GM18907 (cell line): ENCODE measurements at regions not wholly inside any gene's neighbourhood (a gene's known extent, or its start where the extent isn't known, plus 50 kb on each side); places are given as distances from the start of the nearest gene placed in this dataset.
A peak's percentile ranks its signal among the peaks of the same experiment; 100 is the strongest.

ENCODE experiments used
- ATAC-seq: cut with Tn5 transposase; IDR thresholded peaks from one replicate; pipeline ENCODE4 v1.9.1; 2021; ENCODE audit warnings: mild to moderate bottlenecking, moderate library complexity; ENCODE audit not compliant: unreplicated experiment

DNA sequence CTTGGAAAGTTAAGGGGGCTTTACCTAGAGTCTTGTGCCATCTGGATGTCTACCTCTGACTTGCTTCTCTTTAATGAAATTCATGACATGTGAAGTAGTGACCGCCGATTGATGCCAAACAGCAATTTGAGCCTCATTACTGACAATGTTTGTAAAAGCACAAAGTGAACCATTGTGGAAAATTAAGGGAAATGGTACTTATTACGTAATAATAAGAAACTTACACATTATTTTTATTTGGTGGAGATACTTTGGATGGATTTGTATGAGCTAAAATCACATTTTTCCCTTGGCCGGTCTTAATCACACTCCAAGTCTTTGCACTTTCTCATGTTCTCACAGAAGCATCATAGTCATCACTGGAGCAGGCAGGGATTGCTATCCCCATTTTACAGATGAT is 265.1 kb upstream of the KLF6 start:
- ATAC-seq, result no peak

DNA sequence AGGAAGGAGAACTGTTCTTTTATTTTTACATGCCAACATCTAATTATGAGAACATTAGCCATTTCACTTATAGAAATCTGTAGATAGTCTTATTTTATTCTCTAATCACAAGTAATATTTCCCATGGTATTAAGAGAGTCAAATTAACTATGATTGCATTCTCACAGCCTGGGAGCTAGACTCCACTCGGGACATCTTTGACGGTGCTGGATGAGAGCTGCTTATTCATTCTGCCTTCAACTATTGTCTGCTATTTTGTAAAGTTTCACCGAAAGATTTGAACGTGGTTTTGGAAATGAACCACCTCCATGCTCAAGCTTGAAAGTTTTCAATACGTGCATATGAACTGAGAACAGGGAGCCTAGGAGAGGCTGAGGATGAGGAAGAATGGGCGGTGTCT is 264.3 kb upstream of the KLF6 start:
- no peak for ATAC-seq

DNA sequence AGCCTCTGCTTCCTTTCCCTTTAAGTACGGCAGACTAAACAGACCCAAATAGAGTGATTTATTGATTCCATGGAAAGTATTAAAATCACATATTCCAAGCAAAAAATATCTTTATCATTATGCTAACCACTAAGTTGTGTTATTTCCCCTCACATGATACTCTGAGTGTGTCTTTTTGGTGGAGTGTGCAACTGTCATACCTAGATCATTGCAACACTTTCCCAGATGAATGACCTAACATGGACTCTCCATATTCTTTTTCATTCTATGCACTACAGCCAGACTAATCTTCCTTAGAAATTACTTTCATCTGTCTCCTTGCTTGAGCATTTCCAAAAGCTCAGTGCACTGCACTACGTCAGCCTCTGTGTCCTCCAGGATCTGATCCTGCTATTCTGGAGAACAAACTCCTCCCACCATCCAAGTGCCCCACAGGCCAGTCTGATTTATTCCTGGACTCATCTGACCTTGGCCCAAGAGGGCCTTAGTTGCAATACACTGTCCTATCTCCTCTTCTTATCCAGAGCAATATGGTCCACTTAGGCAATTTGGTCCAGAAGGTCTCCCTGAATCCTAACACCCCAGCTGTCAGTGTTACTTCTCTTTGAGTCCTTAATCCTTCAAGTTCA is 263.3 kb upstream of the KLF6 start:
- no peak for ATAC-seq

DNA sequence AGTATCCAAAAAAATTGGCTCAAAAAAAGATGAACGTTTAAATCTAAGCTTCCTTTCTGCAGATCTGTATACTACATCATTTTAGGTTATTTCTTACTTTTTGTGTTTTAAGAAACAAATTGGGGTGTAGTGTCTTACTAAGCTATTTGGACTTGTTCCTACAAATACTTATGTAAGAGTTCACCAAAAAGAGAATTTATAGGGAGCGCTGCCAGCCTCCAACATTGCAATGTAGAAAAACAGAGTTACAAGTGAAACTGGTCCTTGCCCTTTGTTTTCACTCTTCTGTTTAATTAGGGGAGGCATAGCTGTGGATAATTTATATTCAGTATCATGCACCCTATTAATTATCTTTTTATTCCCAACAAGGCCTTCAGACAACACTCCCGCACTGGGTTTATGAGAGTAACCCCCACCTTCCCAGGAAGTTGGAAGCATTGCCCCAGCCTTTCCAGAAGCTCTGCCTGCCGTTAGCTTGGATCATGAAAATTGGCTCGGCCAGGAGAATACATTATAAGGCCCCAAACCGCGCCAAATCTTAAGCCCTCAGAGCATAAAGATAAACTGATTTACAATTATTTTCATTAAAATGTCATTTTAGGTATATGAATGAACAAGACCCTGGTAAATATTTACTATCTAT is 261.8 kb upstream of the KLF6 start:
- no peak for ATAC-seq

DNA sequence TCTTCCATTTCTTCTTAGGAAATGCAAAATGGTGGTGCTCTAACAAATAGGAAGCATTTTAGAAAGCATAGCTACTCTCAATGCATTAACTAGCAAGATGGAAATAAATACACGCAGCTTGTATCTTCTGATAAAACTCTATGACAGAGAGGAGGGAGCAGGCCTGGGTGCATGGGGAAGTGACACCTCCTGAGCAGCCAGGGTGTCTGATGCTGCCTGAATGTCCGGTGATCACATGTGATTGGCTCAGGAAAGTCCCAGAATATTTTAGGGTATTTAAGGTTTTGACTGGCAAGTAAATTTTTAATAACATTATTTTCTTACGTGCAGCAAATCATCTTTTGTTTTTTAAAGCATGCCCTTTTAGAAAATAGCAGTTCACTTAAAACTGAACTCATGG is 261.0 kb upstream of the KLF6 start:
- peak; percentile 66 for ATAC-seq

DNA sequence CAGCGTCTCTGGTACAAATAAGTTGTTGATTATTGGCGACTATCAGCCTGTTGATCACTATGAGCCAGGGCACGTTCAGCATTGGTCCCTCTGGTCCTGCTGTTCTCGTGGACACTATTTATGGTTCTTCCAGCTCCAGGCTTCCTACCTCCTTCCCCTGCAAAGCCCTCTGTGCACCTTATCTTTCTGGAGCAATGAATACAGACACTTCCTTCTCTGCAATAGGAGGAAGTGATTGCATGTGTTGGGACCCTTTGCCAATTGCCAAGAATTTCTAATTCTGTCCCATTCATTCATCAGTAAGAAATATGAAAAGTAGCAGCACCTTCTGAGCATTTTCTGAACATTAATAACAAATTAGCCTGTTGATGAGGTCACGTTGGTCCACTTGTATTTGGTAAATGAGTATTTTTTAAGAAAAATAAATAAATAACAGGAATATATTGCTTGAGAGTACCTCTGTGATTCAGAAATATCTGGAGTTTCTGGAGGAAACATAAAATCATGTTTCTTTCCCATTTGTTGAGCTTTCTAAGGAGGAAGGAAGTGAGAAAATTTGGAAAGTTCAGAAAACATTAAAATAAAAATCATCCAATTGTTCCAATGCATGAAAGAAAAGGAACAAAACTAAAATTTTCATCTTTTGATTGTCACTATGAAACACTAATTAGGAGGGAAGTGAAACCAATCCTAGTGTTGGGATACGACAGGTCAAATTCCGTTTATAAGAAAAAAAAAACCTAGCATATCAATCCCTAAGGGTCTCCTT is 259.1 kb upstream of the KLF6 start:
- ATAC-seq, result no peak

DNA sequence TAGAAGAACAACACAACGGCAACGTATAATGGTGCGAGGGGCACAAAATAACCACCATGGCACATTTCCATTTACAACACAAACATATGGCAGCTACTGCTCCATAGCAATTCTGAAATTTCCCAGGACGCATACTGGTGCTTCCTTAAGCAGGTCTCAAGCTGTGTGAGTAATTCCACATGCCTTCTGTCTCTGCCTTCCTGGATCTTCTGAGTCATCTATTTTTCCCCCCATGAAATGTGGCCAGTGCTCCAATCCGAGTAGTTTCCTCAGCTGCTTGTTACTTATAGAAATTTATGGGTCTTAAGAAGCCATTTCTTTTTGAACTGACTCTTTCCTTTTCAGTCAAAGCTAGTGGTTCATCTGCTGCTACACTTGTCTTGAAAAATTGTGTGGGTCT is 256.6 kb upstream of the KLF6 start:
- no peak for ATAC-seq

DNA sequence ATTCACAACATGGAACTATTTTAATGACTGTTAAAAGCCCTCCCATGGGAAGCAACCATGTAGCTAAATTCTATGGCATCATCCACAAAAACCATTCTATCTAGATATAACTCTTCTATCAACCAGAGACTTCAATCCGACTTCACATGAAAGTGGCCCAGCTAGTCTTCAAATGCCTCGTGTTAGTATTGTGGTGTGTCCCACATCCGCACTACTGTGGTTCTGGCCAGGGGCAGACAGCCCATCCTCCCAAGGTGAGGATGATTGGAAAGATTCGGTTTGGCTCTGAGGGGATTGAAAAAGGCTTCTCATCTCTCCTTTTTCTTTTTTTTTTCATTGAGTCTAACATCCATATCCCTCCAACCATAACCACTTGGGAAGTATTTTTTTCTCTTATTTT is 253.0 kb upstream of the KLF6 start:
- ATAC-seq, result no peak

DNA sequence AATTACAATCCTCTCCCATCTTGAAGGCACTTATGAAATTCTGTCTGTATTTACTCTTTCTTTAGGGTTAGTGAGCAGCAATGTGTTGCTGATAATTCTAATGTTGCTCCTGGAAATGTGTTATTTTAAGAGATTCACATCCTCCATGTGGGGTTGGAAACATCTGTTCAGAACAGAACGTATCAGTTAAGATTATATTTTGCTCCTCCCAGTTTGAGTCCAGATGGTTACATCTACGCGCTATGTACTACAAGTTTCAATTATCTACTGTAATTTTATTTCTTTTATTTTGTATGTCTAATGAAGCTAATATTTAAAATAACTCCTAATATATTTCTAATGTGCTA is 250.6 kb upstream of the KLF6 start:
- no peak for ATAC-seq

DNA sequence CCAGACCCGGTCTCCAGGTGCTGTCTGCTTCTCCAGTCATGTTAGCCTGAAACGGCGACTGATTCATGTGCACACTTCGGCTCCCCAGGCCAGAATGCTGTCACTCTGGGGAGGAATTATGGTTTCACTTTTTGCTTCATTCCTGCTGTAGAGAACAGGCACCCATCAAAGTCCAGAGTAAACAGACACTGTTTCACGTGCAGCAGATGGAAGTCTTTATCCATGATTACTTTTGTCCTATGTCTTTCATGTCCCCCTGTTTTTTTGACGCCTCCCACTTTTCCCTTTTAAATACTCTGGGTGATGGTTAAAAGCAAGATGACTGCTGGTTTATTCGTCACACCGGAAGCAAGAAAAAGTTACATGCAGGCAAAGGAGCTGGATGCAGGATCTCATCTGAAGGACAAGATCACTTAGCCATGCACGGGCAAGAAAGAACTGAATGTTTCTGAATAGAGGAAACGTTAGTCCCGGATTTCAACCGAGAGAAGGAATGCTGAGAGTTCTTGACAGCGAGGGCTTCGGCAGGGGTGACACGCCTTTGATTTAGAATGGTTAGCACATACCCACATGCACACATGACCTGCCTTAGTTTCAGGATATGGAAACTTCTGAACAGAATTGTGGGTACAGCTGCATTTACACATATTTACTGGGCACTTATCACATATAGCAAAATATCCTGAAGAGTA is 250.0 kb upstream of the KLF6 start:
- ATAC-seq, result no peak

DNA sequence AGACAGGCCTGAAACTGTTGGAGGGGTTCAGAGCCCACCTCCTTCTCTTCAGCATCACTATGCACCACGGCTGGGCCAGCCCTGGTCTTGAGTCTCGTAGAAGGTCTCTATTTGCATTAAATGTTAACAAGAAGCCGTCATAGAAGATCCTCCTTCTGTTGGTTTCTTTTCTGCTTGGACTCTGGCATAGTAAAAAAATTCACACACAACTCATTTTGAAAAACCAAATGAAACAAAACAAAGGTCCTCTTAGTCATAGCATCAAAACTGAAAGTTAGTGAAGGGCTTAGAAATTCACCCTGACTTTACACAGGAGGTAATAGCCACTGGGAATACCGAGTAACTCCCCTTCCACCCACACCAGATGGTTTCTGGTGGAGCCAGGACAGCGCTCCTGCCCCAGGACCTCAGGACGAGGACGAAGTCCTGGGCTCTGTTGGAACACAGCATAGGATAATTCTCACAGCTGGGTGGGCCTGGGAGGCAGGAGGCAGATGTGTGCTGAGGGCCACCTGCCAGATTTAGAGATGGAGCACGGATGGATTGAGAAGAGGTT is 248.4 kb upstream of the KLF6 start:
- ATAC-seq, result peak; percentile 89

DNA sequence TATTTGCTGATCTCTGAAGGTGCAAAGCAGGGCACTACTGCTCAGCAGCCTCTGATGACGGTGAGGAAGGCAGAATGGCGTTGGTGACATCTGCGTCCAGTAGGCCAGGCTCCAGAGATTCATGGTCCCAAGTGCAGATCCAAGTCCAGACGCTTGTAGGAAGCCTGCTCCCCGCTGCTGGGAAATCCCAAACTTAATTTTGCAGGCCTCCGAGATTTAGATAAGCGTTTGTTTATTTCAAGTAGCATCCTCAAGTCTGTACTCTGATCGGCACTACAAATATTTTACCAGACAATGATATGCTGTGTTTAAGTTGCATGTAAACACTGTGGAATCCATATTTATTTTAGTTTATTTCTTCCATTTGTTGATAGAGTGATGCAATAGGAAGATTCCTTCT is 244.9 kb upstream of the KLF6 start:
- ATAC-seq, result no peak

DNA sequence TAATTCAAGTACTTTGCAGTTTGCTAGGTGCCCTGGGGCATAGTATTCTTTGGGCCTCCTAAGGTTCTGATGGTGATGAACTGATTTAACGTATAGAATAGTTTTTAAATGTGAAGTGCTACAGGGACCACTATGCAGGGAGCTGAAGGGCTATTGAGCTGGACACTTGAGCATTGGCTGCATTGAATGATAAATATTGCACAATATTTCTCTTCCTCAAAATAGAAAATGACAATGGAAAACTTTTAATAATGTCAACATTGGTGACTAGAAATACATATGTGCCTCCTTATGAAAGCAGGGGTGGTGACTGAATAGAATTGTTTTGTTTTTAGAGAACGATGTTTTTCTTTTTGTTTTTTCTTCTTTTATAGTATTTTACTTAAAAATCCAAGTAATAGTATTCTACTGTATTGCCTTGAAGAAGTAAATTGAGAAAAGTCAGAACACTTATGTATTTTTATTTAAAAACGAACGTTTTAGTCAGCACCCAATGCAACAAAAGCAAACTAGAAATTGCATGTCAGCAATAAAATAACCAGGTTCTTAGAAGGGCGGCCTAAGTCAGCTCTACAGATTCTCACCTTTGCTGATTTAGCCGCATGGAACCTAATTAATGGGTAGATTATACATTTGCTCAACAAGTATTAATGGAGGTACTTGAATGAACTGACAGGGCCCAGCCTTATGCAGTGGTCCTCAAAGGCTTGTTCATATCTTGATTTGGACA is 244.0 kb upstream of the KLF6 start:
- ATAC-seq, result no peak

DNA sequence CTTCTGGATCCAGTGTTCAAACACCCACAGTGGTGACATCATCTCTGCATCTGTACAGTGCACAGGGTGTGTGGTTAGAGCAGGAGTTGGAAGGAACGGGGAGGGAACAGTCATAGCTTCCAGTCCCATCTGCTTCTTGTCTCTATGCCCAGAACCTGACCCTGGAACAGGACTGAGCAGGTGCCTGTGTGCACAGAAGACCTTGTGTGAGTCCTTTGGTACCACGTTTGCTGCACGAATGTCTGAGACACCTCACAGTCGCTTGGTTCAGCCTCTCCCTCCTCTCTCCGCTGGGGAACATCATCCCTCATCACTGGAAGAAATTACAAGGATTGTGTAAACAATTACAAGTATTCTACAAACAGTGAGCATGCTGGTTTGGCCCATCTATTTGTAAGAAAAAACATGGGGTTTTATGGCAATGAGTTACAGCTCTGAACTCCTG is 243.0 kb upstream of the KLF6 start:
- no peak for ATAC-seq

DNA sequence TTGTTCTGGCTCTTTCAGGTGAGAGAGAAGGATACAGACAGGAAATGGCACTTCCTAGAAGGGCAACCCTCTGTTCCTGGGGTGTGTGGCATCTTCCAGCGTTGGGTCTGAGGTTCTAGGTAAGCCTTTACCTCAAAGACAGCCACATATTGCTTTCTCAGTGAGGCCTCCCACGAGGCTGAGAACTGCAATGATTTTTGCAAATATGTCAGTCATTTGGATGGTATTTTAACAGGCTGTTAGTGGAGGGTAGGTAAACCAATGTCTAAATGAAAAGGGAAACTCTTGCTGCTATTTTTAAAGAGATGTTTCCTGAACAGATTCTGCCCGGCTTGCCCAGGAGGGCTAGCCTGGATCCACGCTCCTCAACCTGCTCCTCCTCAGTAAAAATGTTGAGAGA is 240.3 kb upstream of the KLF6 start:
- no peak for ATAC-seq

DNA sequence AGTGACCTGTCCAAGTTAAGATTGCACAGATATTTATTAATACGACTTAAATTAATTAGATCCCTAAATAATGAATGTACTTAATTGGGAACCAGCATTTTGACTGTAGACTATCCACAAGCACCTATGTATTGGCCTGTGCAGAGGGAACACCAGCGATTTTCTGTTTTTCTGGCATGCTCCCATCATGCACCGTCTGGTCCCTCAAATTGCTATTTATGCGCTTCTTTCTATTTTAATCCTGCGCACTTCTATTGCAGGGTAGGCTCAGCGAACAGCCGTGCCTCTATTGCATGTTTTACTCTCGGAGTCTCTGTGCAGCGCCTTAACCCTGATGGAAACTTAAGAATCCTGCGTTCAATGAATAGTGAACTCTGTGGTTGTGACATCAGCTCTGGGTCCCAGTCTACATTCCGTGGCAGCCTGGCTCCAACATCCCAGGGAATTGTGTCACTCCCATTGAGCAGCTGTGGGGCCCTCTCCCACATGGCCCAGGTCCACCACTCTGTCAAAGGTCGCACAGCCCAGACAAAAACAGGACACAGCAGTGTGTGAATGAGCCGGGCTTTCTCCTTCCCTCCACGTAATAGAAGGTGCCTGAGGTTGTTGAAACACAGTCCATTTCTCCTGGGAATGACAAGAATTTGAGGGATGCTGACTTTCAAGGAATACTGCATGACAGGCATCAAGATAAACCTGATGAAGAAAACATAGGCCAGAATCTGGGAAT is 239.7 kb upstream of the KLF6 start:
- ATAC-seq, result no peak

DNA sequence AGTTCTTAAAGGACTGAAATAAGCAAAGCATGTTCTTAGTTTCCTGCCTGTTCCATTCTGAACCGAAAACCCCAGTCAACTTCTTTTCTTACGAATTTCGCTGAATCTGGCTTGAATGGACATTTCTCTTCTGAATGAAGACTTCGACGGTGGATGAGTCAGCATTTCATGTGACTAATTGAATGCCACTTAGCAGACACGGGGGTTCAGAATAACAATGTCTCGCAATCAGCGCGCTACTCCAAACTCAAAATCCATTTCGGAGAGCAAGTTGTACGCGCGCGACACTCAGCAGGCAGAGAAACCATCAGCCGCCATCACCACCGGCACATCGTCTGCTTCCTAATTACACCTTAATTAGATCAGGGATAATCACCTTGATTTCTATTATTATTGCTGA is 239.0 kb upstream of the KLF6 start:
- no peak for ATAC-seq

DNA sequence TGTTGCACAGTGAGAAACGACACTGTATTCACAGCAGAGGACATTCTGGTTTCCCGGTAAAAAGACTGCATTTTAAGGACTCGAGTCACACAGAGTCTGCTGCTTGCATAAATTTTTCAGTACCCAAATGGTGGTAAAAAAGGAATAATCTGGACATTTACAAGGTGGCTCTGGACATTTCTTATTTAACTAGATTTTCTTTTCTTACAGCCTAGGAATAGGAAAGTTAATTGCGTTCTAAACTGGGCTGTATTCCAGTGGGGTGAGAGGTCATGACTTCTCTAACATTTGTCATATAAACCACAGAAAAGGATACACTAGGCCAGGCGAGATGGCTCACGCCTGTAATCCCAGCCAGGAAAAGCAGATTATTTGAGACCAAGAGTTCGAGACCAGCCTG is 237.5 kb upstream of the KLF6 start:
- ATAC-seq, result no peak

DNA sequence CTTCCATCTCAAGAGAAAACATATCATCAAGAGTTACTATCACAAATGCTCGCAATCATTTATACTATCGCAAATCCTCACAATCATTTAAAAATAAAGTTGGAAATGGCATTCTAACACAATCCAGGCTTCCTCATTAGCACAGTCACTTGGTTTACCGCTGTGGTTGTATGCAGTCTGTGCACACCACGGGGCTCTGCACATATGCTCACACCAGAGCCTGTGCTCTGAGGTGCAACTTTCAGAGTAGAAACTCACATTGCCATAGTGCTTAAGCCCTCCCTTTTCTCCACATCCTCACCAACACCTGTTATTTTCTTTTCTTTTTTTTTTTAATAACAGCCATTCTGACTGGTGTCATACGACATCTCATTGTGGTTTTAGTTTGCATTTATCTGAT is 235.6 kb upstream of the KLF6 start:
- no peak for ATAC-seq

DNA sequence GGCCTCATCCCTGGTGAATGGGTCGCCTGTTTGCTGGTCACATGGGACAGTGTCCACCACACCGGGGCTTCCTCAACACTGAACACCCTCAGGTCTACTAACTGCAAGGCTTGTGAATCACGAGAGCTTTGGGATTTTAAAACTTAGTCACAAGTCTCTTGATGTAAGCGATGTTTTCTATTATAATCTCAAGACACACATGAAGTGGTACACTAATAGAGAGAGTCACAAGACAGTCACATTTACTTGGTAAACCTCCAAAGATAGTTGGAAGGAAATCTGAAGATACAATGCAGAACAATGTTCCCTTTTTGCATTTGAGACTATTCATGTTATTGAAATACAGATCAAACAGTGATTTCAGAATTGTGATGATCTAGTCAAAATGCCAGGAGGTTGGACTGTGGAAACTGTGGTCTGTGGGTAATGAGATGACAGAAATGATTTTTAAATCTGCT is 233.1 kb upstream of the KLF6 start:
- no peak for ATAC-seq
